H1 (cell line): ENCODE measurements at regions not wholly inside any gene's neighbourhood (a gene's known extent, or its start where the extent isn't known, plus 50 kb on each side); places are given as distances from the start of the nearest gene placed in this dataset.

ENCODE experiments used
- CTCF ChIA-PET: fragments of 300-600 bp; sonication (Branson Sonifier 250); formaldehyde crosslinking; loops from one replicate; lab custom pipeline; 2021; ENCODE audit not compliant: partially characterized antibody; lab: Charles Lee
- POLR2A ChIA-PET: fragments of 300-600 bp; sonication (Branson Sonifier 250); formaldehyde crosslinking; loops from one replicate; lab custom pipeline; 2021; ENCODE audit warnings: inconsistent platforms; ENCODE audit not compliant: partially characterized antibody; lab: Charles Lee
- DNase-seq, 2 experiments: peaks; one replicate each; pipeline versions ENCODE4 v3.0.0 to v3.0.0-alpha.2; 2010 to 2022; ENCODE audit warnings: low spot score in 2 of 2, low read depth in 1 of 2, mixed read lengths in 1 of 2
- FAIRE-seq: peaks from 2 replicates; lab custom pipeline; 2011; peaks lifted over from hg19 to GRCh38; lab: Jason Lieb, UNC
- H2AFZ ChIP-seq: 2 replicates; pipeline ENCODE4 v1.8.1; 2012; ENCODE audit warnings: low read length, inconsistent platforms
- H2AK5ac ChIP-seq: 2 replicates; pipeline ENCODE4 v1.6.1; 2013; ENCODE audit warnings: low read depth, low read length
- H2BK120ac ChIP-seq: replicated peaks from 2 replicates; pipeline ENCODE3; 2013; ENCODE audit warnings: low read depth, low read length, inconsistent platforms
- H2BK12ac ChIP-seq: 2 replicates; pipeline ENCODE4 v1.6.1; 2013; ENCODE audit warnings: low read depth, low read length
- H2BK15ac ChIP-seq: 2 replicates; pipeline ENCODE4 v1.6.1; 2013; ENCODE audit warnings: low read length
- H2BK20ac ChIP-seq: 2 replicates; pipeline ENCODE4 v1.6.1; 2013; ENCODE audit warnings: low read length
- H2BK5ac ChIP-seq: 2 replicates; pipeline ENCODE4 v1.6.1; 2013; ENCODE audit warnings: low read depth, low read length
- H3K14ac ChIP-seq: 2 replicates; pipeline ENCODE4 v1.6.1; 2013; ENCODE audit warnings: inconsistent platforms; ENCODE audit not compliant: insufficient read length
- H3K18ac ChIP-seq: 2 replicates; pipeline ENCODE4 v1.6.1; 2013; ENCODE audit warnings: low read length; ENCODE audit errors: extremely low read depth
- H3K23ac ChIP-seq: 2 replicates; pipeline ENCODE4 v1.6.1; 2013; ENCODE audit warnings: inconsistent platforms; ENCODE audit not compliant: insufficient read length
- H3K23me2 ChIP-seq: 2 replicates; pipeline ENCODE4 v1.6.1; 2013; ENCODE audit warnings: low read depth, low read length
- H3K27ac ChIP-seq: 2 replicates; pipeline ENCODE4 v1.6.1; 2011; ENCODE audit warnings: low read depth, low read length, inconsistent platforms
- H3K27me3 ChIP-seq, 4 experiments: replicated peaks in 1 of 4; 1 replicate in 1 of 4; 2 replicates in 3 of 4; pipeline versions ENCODE4 v1.6.1 to v1.8.1; 2011 to 2013; ENCODE audit warnings: low read length in 3 of 4, mild to moderate bottlenecking in 3 of 4, inconsistent platforms in 2 of 4, mixed read lengths in 2 of 4, moderate library complexity in 1 of 4; ENCODE audit not compliant: control insufficient read depth in 3 of 4, insufficient read depth in 3 of 4; ENCODE audit errors: extremely low read depth in 1 of 4
- H3K36me3 ChIP-seq, 4 experiments: 2 replicates each; pipeline versions ENCODE4 v1.6.1 to v1.8.1; 2011 to 2013; ENCODE audit warnings: mild to moderate bottlenecking in 4 of 4, low read length in 3 of 4, moderate library complexity in 2 of 4, control low read depth in 1 of 4, inconsistent platforms in 1 of 4; ENCODE audit not compliant: insufficient read depth in 4 of 4, control insufficient read depth in 2 of 4
- H3K4ac ChIP-seq: replicated peaks from 2 replicates; pipeline ENCODE3; 2013; ENCODE audit warnings: low read length, low read depth, mixed read lengths, inconsistent platforms; ENCODE audit not compliant: insufficient read length
- H3K4me1 ChIP-seq, 4 experiments: replicated peaks in 1 of 4; 1 replicate in 1 of 4; 2 replicates in 3 of 4; pipeline versions ENCODE4 v1.6.1 to v1.8.1; 2011 to 2013; ENCODE audit warnings: low read length in 3 of 4, inconsistent platforms in 2 of 4, mixed read lengths in 1 of 4; ENCODE audit not compliant: insufficient read depth in 4 of 4, control insufficient read depth in 3 of 4
- H3K4me2 ChIP-seq, 2 experiments: 2 replicates each; pipeline versions ENCODE4 v1.6.1 to v1.8.1; 2011 to 2013; ENCODE audit warnings: low read depth in 2 of 2, low read length in 2 of 2, control low read depth in 1 of 2, inconsistent platforms in 1 of 2, mild to moderate bottlenecking in 1 of 2; ENCODE audit not compliant: insufficient read depth in 1 of 2
- H3K4me3 ChIP-seq, 4 experiments: fragments of 200-600, 300-600 bp in 1 of 4; sonication (generic), shearing (Covaris generic), sonication (Bioruptor Twin) in 1 of 4; 2 replicates each; pipeline versions ENCODE4 v1.5.1 to v1.8.1; 2011 to 2016; ENCODE audit warnings: low read length in 4 of 4, low read depth in 3 of 4, control low read depth in 2 of 4, inconsistent platforms in 2 of 4, mild to moderate bottlenecking in 2 of 4, mixed read lengths in 1 of 4, moderate library complexity in 1 of 4; ENCODE audit not compliant: insufficient read depth in 2 of 4; ENCODE audit errors: extremely low read depth in 1 of 4
- H3K56ac ChIP-seq: replicated peaks from 2 replicates; pipeline ENCODE3; 2013; ENCODE audit warnings: low read depth, mild to moderate bottlenecking, mixed read lengths, low read length, inconsistent platforms; ENCODE audit not compliant: insufficient read length
- H3K79me1 ChIP-seq: 2 replicates; pipeline ENCODE4 v1.6.1; 2013; ENCODE audit warnings: low read depth, low read length, control low read depth
- H3K79me2 ChIP-seq, 2 experiments: 2 replicates each; pipeline versions ENCODE4 v1.6.1 to v1.8.1; 2012 to 2013; ENCODE audit warnings: low read length in 2 of 2, mild to moderate bottlenecking in 2 of 2, inconsistent platforms in 1 of 2; ENCODE audit not compliant: insufficient read depth in 2 of 2, control insufficient read depth in 1 of 2
- H3K9ac ChIP-seq, 4 experiments: replicated peaks in 1 of 4; 1 replicate in 1 of 4; 2 replicates in 3 of 4; pipeline versions ENCODE4 v1.6.1 to v1.8.1; 2011 to 2013; ENCODE audit warnings: low read depth in 3 of 4, low read length in 3 of 4, control low read depth in 2 of 4, mild to moderate bottlenecking in 2 of 4, moderate library complexity in 2 of 4, inconsistent platforms in 1 of 4; ENCODE audit errors: extremely low read depth in 1 of 4
- H3K9me3 ChIP-seq, 2 experiments: 2 replicates each; pipeline versions ENCODE4 v1.6.1 to v1.8.1; 2012 to 2013; ENCODE audit warnings: mild to moderate bottlenecking in 2 of 2, moderate library complexity in 2 of 2, control low read depth in 1 of 2, inconsistent platforms in 1 of 2, low read depth in 1 of 2, low read length in 1 of 2, mixed read lengths in 1 of 2; ENCODE audit not compliant: insufficient read depth in 2 of 2
- H4K20me1 ChIP-seq, 2 experiments: replicated peaks in 1 of 2; 2 replicates each; pipeline versions ENCODE3 to v1.8.1; 2011 to 2013; ENCODE audit warnings: inconsistent platforms in 2 of 2, low read length in 2 of 2, mild to moderate bottlenecking in 1 of 2; ENCODE audit not compliant: insufficient read depth in 2 of 2, control insufficient read depth in 1 of 2
- H4K5ac ChIP-seq: 2 replicates; pipeline ENCODE4 v1.6.1; 2013; ENCODE audit warnings: low read length, low read depth, mixed read lengths, inconsistent platforms; ENCODE audit not compliant: insufficient read length
- H4K8ac ChIP-seq: 2 replicates; pipeline ENCODE4 v1.8.0; 2013; ENCODE audit warnings: mild to moderate bottlenecking, moderate library complexity, low read length, inconsistent platforms; ENCODE audit not compliant: insufficient read depth; ENCODE audit errors: extremely low read depth
- H4K91ac ChIP-seq: replicated peaks from 2 replicates; pipeline ENCODE3; 2013; ENCODE audit warnings: low read length, mixed read lengths, inconsistent platforms; ENCODE audit not compliant: insufficient read length
- BACH1 ChIP-seq: IDR thresholded peaks from 2 replicates; pipeline ENCODE4 v1.6.1; 2012; ENCODE audit warnings: low read length, improper control_type of control experiment
- HDAC6 ChIP-seq: IDR thresholded peaks from one replicate; pipeline ENCODE4 v1.7.1; 2012; ENCODE audit warnings: low read depth, mild to moderate bottlenecking, inconsistent platforms, low read length, moderate library complexity
- JUN ChIP-seq: IDR thresholded peaks from 2 replicates; pipeline ENCODE4 v1.6.1; 2011; ENCODE audit warnings: low read depth, mild to moderate bottlenecking, improper control_type of control experiment, low read length
- NRF1 ChIP-seq: IDR thresholded peaks from 2 replicates; pipeline ENCODE4 v1.6.1; 2011; ENCODE audit warnings: mild to moderate bottlenecking, low read depth, low read length, improper control_type of control experiment
- PHF8 ChIP-seq: fragments of 200-600 bp; sonication (generic); conservative IDR thresholded peaks from 2 replicates; pipeline ENCODE4 v1.7.1; 2012; ENCODE audit warnings: low read depth, mild to moderate bottlenecking, inconsistent platforms, low read length, moderate library complexity
- RAD21 ChIP-seq, 2 experiments: IDR thresholded peaks in 1 of 2; conservative IDR thresholded peaks in 1 of 2; 2 replicates each; pipeline ENCODE4 v1.6.1; 2011; ENCODE audit warnings: low read depth in 2 of 2, low read length in 2 of 2, improper control_type of control experiment in 1 of 2, inconsistent platforms in 1 of 2, mild to moderate bottlenecking in 1 of 2, moderate library complexity in 1 of 2
- WGBS, 2 experiments: shearing (Covaris generic) in 1 of 2; methylation state at CpG; one replicate each; pipeline versions ENCODE4 v1.1.6 to v1.1.7; 2013 to 2015; ENCODE audit warnings: low lambda C conversion rate in 2 of 2, mixed read lengths in 2 of 2, inconsistent platforms in 1 of 2, low coverage in 1 of 2, missing lambda C conversion rate in 1 of 2; ENCODE audit not compliant: insufficient replicate concordance in 2 of 2, insufficient coverage in 1 of 2, insufficient read length in 1 of 2; ENCODE audit errors: extremely low coverage in 1 of 2, missing lambda C conversion rate in 1 of 2; 5-methylcytosine and 5-hydroxymethylcytosine counted together

- Histone ChIP-seq H3K27me3 (no peaks in the 10 kb centered on the region), H4K8ac (no peak overlapping the region), H3K4ac (no peak overlapping the region), H2BK12ac (no peak overlapping the region), H3K79me1 (no peaks in the 10 kb centered on the region), H2BK20ac (no peak overlapping the region), H3K79me2 (no peaks in the 10 kb centered on the region), H3K18ac (no peak overlapping the region), H3K36me3 (no peaks in the 10 kb centered on the region), H2BK15ac (no peak overlapping the region), H2AFZ (no peak overlapping the region), H2BK5ac (no peak overlapping the region), H3K9ac (no peak overlapping the region), H4K5ac (no peak overlapping the region), H2AK5ac (no peak overlapping the region), H3K4me1 (peaks cover 0 to 3% (median under 1%) of the 10 kb centered on the region in 4 experiments; a peak in 2 of 7 replicates), H3K9me3 (no peaks in the 10 kb centered on the region), H2BK120ac (no peak overlapping the region), H3K4me3 (no peak overlapping the region), H3K27ac (no peak overlapping the region), H4K20me1 (no peaks in the 10 kb centered on the region), H3K23ac (no peak overlapping the region), H3K56ac (no peak overlapping the region), H4K91ac (no peak overlapping the region), H3K14ac (no peak overlapping the region), H3K23me2 (no peaks in the 10 kb centered on the region), H3K4me2 (no peak overlapping the region)
- FAIRE-seq (no peak), DNase-seq (no peak)
- ChIA-PET CTCF (interaction anchor here (0.7 to 0.9 kb wide), 2 partner anchors 1166 to 1389 kb away, joined by 3 read pairs; no protein-coding TSS in a partner anchor), POLR2A (no interaction called here)
- no peak for TF ChIP-seq RAD21 (IDR thresholded peaks at IDR 0.05 in 1 of 2, conservative IDR thresholded peaks at IDR 0.05 in 1 of 2; ENCODE audit: low read depth in 2 of 2, low read length in 2 of 2)
- TF ChIP-seq HDAC6: no peak
- TF ChIP-seq NRF1: no peak
- TF ChIP-seq PHF8: no peak
- no peak for TF ChIP-seq BACH1
- no peak for TF ChIP-seq JUN
- 100% methylated on average over 1 of the region's 1 CpG; no CpG with 5 or more reads in 1 of the 2 experiments for WGBS, 2 experiments
Measured at GRCh38 chr2:144668493-144669110, 148.7 kb upstream of the ZEB2 start.
